Esophagus (tissue), 2 donors: ENCODE measurements at regions not wholly inside any gene's neighbourhood (a gene's known extent, or its start where the extent isn't known, plus 50 kb on each side); places are given as distances from the start of the nearest gene placed in this dataset.
"Not testable (repeated sequence)": the region's sequence is repeated elsewhere in the genome, so short reads cannot be mapped to it uniquely, and the experiment has no call there.

Source experiments
- H3K27ac ChIP-seq, 2 donors: one replicate each; pipeline ENCODE4 v1.5.1; 2013; ENCODE audit warnings: low read depth in 2 of 2, mild to moderate bottlenecking in 2 of 2, inconsistent platforms in 1 of 2, low read length in 1 of 2, moderate library complexity in 1 of 2
- H3K27me3 ChIP-seq, 2 donors: one replicate each; pipeline ENCODE4 v1.6.1; 2013; ENCODE audit warnings: low read length in 2 of 2, control low read depth in 1 of 2, mild to moderate bottlenecking in 1 of 2; ENCODE audit not compliant: insufficient read depth in 2 of 2, control insufficient read depth in 1 of 2
- H3K36me3 ChIP-seq, 2 donors: one replicate each; pipeline ENCODE4 v1.6.1; 2013; ENCODE audit warnings: low read length in 1 of 2; ENCODE audit not compliant: control insufficient read depth in 2 of 2, insufficient read depth in 2 of 2
- H3K4me1 ChIP-seq, 2 donors: one replicate each; pipeline ENCODE4 v1.6.1; 2013; ENCODE audit warnings: low read length in 1 of 2; ENCODE audit not compliant: control insufficient read depth in 2 of 2, insufficient read depth in 2 of 2
- H3K4me3 ChIP-seq, 2 donors: one replicate each; pipeline ENCODE4 v1.5.1; 2013; ENCODE audit warnings: low read length in 2 of 2, mild to moderate bottlenecking in 2 of 2, low read depth in 1 of 2, moderate library complexity in 1 of 2
- H3K9me3 ChIP-seq, 2 donors: one replicate each; pipeline ENCODE4 v1.6.1; 2013; ENCODE audit warnings: mild to moderate bottlenecking in 2 of 2, low read depth in 1 of 2, low read length in 1 of 2, moderate library complexity in 1 of 2; ENCODE audit not compliant: control insufficient read depth in 2 of 2, insufficient read depth in 1 of 2
- WGBS, 2 donors: extraction: QIAGEN DNeasy Blood & Tissue Kit; methylation state at CpG; one replicate each; pipeline ENCODE4 v1.1.7; 2013; 5-methylcytosine and 5-hydroxymethylcytosine counted together
- donor health status: healthy with polysubstance abuse.
- donor health status: Bipolar disorder and iron deficiency.

- H3K4me3 ChIP-seq: no peak overlapping the region
- WGBS, 2 donors: 90 to 92% methylated on average over 6 of the region's 6 CpGs
- no peaks in the 10 kb centered on the region for H3K27me3 ChIP-seq
Measured at GRCh38 chr2:235430366-235431083, 63.3 kb upstream of the AGAP1 start.

GRCh38 chr2:235432741-235433520 lies 60.9 kb upstream of the AGAP1 start:
- Histone ChIP-seq H3K27ac (no peak overlapping the region), H3K36me3 (no peaks in the 10 kb centered on the region), H3K4me1 (no peaks in the 10 kb centered on the region), H3K4me3 (no peak overlapping the region), H3K27me3 (no peaks in the 10 kb centered on the region), H3K9me3 (no peaks in the 10 kb centered on the region)
- 52 to 60% methylated on average over 17 of the region's 17 CpGs for WGBS, 2 donors

More at GRCh38 chr2:235430366-235431083, 63.3 kb upstream of the AGAP1 start:
- no peak overlapping the region for H3K27ac ChIP-seq
- no peaks in the 10 kb centered on the region for H3K36me3 ChIP-seq
- no peaks in the 10 kb centered on the region for H3K4me1 ChIP-seq
- H3K9me3 ChIP-seq: no peaks in the 10 kb centered on the region

GRCh38 chr2:235433860-235434259 lies 60.0 kb upstream of the AGAP1 start:
- WGBS, 2 donors: 42 to 46% methylated on average over 4 of the region's 4 CpGs
- Histone ChIP-seq H3K4me3 (no peak overlapping the region), H3K36me3 (no peaks in the 10 kb centered on the region), H3K4me1 (no peaks in the 10 kb centered on the region), H3K27me3 (no peaks in the 10 kb centered on the region), H3K27ac (no peak overlapping the region), H3K9me3 (no peaks in the 10 kb centered on the region)

GRCh38 chr2:235439959-235440662 lies 53.7 kb upstream of the AGAP1 start:
- H3K4me3 ChIP-seq: no peak overlapping the region
- H3K27ac ChIP-seq: no peak overlapping the region
- peaks cover 0 to 2% of the 10 kb centered on the region in 2 donors for H3K4me1 ChIP-seq
- H3K9me3 ChIP-seq: peaks cover 0 to 2% of the 10 kb centered on the region in 2 donors
- WGBS, 2 donors: 70 to 80% methylated on average over 18 of the region's 18 CpGs
- H3K27me3 ChIP-seq: peaks cover 0 to 4% of the 10 kb centered on the region in 2 donors
- no peaks in the 10 kb centered on the region for H3K36me3 ChIP-seq

GRCh38 chr2:235443580-235443979 lies 50.3 kb upstream of the AGAP1 start:
- not testable (repeated sequence) for H3K9me3 ChIP-seq, H3K27me3 ChIP-seq, H3K4me3 ChIP-seq, H3K36me3 ChIP-seq, H3K27ac ChIP-seq, H3K4me1 ChIP-seq
- 78 to 90% methylated on average over 6 of the region's 6 CpGs for WGBS, 2 donors
